GM18867 (cell line): ENCODE measurements at regions not wholly inside any gene's neighbourhood (a gene's known extent, or its start where the extent isn't known, plus 50 kb on each side); places are given as distances from the start of the nearest gene placed in this dataset.

Experiments used
- ATAC-seq: cut with Tn5 transposase; IDR thresholded peaks from one replicate; pipeline ENCODE4 v1.9.1; 2021; ENCODE audit warnings: mild to moderate bottlenecking, moderate library complexity; ENCODE audit not compliant: unreplicated experiment

DNA sequence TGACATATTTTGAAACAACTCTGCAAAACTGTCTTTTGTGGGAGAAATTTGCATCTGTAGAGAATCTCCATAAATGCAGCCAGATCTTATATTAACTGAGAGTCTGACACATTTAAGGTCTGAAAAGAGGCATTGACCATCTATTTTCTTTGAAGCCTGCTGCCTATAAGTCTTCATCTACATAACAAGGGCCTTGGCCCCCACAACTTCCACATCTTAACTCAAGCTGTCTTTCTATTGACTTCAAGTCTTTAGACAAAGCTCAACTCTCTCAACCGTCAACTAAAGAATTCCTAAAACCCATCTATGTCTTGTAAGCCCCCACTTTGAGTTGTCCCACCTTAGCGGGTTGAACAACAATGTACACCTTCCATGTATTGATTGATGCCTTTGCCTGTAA, 72.4 kb upstream of the ADCY1 start:
- ATAC-seq: no peak

DNA sequence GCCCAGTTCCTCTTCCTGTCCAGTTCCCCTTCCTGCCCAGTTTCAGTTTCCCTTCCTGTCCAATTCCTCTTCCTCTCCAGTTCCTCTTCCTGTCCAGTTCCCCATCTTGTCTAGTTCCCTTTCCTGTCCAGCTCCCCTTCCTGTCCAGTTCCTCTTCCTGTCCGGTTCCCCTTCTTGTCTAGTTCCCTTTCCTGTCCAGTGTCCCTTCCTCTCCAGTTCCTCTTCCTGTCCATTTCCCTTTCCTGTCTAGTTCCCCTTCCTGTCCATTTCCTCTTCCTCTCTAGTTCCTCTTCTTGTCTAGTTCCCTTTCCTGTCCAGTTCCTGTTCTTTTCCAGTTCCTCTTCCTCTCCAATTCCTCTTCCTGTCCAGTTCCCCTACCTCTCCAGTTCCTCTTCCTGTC, 68.1 kb upstream of the ADCY1 start:
- ATAC-seq: no peak

- ATAC-seq: no peak
Measured at GRCh38 chr7:45509222-45509621, 64.9 kb upstream of the ADCY1 start.

- ATAC-seq: no peak
Measured at GRCh38 chr7:45511721-45512597, 62.2 kb upstream of the ADCY1 start.

DNA sequence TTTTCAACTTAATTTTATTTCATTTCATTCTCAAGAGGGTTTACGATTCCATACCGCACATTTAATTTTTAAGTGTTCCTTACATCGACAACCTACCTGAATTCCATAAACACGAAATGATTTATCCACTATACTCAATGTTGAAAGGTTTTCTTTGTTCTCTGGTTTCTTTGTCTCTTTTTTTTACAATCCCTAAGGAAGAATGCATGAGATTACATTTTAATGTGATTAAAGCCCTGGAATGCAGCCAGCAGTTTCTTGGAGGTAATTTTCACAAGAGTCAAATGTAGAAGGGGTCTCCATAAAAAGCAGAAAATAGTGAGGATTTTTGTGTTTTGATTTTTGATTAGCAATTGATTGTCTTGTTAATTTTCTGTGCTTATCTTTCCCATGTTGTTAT, 59.2 kb upstream of the ADCY1 start:
- no peak for ATAC-seq

DNA sequence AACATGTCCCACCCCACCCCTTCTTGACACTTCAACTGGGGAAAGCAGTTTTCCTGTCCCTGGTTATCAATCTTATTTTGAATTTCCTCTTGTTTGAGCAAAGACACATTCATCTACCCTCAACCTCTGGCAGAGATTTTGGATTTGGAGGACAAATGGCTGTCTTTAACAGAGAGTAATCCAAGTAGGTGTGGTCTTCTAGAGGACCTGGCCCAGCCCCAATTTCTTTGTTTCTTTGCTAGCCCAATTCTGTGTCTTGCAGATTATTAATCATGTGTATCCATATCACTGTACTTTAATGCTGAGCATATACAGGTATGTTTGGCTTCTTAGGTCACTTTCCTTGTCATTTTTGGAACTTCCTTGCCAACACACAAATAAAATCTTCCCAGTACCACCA, 58.8 kb upstream of the ADCY1 start:
- ATAC-seq: no peak
